RWPE1 (cell line): ENCODE measurements at regions not wholly inside any gene's neighbourhood (a gene's known extent, or its start where the extent isn't known, plus 50 kb on each side); places are given as distances from the start of the nearest gene placed in this dataset.

Experiments
- CTCF ChIA-PET: fragments of 350-600 bp; sonication (Branson Sonifier 250); formaldehyde crosslinking; extraction: SDS; loops from one replicate; lab custom pipeline; 2021; lab: Yijun Ruan, JAX
- POLR2A ChIA-PET: fragments of 400-600 bp; formaldehyde crosslinking; extraction: SDS; loops from one replicate; lab custom pipeline; 2020; ENCODE audit warnings: antibody characterized with exemption; ENCODE audit not compliant: low non-redundant PET; lab: Yijun Ruan, JAX
- DNase-seq: peaks from one replicate; pipeline ENCODE4 v3.0.0; 2012; ENCODE audit warnings: low spot score
- H3K27ac ChIP-seq: fragments of 450-650 bp; 2 replicates; pipeline ENCODE4 v1.5.1; 2017
- TF ChIP-seq, protein P1 (sequence below): fragments of 450-650 bp; conservative IDR thresholded peaks from 2 replicates; pipeline ENCODE4 v1.5.1; 2017; ENCODE audit warnings: low read depth, mild to moderate bottlenecking

- peak; percentile 50 for DNase-seq
- CTCF ChIA-PET, result interaction anchor here (0.6 kb wide), 2 partner anchors 73 to 214 kb away, joined by 3 read pairs; no protein-coding TSS in a partner anchor
- H3K27ac ChIP-seq, result peak overlapping the region; percentile 87
- TF ChIP-seq, protein P1, sequence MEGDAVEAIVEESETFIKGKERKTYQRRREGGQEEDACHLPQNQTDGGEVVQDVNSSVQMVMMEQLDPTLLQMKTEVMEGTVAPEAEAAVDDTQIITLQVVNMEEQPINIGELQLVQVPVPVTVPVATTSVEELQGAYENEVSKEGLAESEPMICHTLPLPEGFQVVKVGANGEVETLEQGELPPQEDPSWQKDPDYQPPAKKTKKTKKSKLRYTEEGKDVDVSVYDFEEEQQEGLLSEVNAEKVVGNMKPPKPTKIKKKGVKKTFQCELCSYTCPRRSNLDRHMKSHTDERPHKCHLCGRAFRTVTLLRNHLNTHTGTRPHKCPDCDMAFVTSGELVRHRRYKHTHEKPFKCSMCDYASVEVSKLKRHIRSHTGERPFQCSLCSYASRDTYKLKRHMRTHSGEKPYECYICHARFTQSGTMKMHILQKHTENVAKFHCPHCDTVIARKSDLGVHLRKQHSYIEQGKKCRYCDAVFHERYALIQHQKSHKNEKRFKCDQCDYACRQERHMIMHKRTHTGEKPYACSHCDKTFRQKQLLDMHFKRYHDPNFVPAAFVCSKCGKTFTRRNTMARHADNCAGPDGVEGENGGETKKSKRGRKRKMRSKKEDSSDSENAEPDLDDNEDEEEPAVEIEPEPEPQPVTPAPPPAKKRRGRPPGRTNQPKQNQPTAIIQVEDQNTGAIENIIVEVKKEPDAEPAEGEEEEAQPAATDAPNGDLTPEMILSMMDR, result no peak
- POLR2A ChIA-PET, result no interaction called here
Measured at GRCh38 chr5:125411071-125411743, 664.8 kb upstream of the ZNF608 start.

DNA sequence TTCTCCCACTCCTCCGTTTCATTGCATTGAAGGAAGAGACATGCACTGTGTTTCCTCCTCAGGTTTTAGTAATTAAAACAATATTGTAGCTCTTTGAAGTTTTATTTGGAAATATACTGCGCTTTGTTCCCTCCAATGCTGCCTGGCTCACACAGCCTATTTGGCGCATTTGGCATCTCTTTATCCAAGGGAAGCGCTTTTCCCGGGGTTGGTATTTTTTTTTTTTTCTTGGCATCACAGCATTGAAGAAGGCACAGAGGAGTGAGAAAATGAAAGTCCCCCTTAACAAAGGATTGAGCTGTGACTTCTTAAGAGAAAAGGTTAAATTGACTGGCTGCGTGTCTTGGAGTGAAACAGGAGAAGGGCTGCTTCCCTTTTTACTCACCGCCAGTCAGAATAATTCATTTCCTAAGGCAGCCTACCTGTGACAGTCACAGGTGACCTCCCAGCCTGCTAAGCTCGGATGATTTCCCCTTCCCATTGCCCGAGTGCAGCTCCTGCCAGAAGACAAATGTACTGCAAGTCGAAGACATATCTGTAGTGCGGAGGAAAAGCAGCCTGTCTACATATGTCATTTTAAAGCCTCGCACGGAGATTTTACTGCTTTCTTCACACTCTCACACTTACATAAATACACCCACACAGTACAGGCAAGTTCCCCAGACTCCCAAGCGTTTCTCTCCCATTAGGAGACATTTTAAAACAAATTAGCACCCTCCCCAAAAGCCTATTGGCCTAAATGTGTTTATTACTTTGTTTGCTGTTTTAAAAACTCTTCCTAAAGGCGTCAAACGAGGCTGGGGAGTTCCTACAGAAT is 665.5 kb upstream of the ZNF608 start:
- TF ChIP-seq, protein P1, result no peak
- H3K27ac ChIP-seq, result peak overlapping the region; percentile 87
- POLR2A ChIA-PET, result no interaction called here
- peak; percentile 25 for DNase-seq
- CTCF ChIA-PET, result interaction anchor here (0.6 to 0.7 kb wide), 2 partner anchors 215 to 432 kb away, joined by 3 to 5 read pairs; no protein-coding TSS in a partner anchor

GRCh38 chr5:125412561-125413495 is 666.4 kb upstream of the ZNF608 start:
- peak overlapping the region; percentile 87 for H3K27ac ChIP-seq
- TF ChIP-seq, protein P1, result peak; percentile 71
- DNase-seq, result peak; percentile 55
- POLR2A ChIA-PET, result no interaction called here
- CTCF ChIA-PET, result interaction anchor here (0.6 to 0.7 kb wide), 2 partner anchors 432 to 1739 kb away, joined by 5 to 6 read pairs; no protein-coding TSS in a partner anchor

- TF ChIP-seq, protein P1, result no peak
- DNase-seq, result no peak
- ChIA-PET POLR2A (no interaction called here), CTCF (interaction anchor here (0.6 kb wide), 1 partner anchor 1740 kb away, joined by 6 read pairs; no protein-coding TSS in a partner anchor)
- no peak overlapping the region for H3K27ac ChIP-seq
Measured at GRCh38 chr5:125413496-125414274, 667.2 kb upstream of the ZNF608 start.

GRCh38 chr5:125415126-125415525 is 668.7 kb upstream of the ZNF608 start:
- no peak overlapping the region for H3K27ac ChIP-seq
- TF ChIP-seq, protein P1, result no peak
- no peak for DNase-seq
- POLR2A ChIA-PET, result no interaction called here
- CTCF ChIA-PET, result no interaction called here
